SK-N-SH (cell line): ENCODE measurements at regions not wholly inside any gene's neighbourhood (a gene's known extent, or its start where the extent isn't known, plus 50 kb on each side); places are given as distances from the start of the nearest gene placed in this dataset.

Source experiments
- CTCF ChIA-PET: fragments of 300-600, 350-600 bp; formaldehyde crosslinking; extraction: SDS; loops from one replicate; lab custom pipeline; 2021; lab: Yijun Ruan, JAX
- POLR2A ChIA-PET: fragments of 350-600 bp; sonication (Branson Sonifier 250); formaldehyde crosslinking; extraction: SDS; loops from one replicate; lab custom pipeline; 2020; ENCODE audit warnings: antibody characterized with exemption, inconsistent platforms; lab: Yijun Ruan, JAX
- DNase-seq: peaks from one replicate; pipeline ENCODE4 v3.0.0; 2012
- H2AFZ ChIP-seq: fragments of 200-600 bp; sonication (generic); 2 replicates; pipeline ENCODE4 v1.8.1; 2016; ENCODE audit warnings: antibody characterized with exemption, mild to moderate bottlenecking, low read depth
- H3F3A ChIP-seq: fragments of 200-600 bp; sonication (generic); replicated peaks from 2 replicates; pipeline ENCODE3; 2016; ENCODE audit warnings: antibody characterized with exemption, mild to moderate bottlenecking; ENCODE audit not compliant: insufficient read depth
- H3K27ac ChIP-seq, 2 experiments: fragments of 200-500 bp in 1 of 2; fragments of 200-600 bp in 1 of 2; sonication (Bioruptor generic) in 1 of 2; sonication (generic), shearing (Covaris generic) in 1 of 2; 2 replicates each; pipeline versions ENCODE4 v1.5.1 to v1.6.1; 2014 to 2016; ENCODE audit warnings: low read depth in 2 of 2, inconsistent platforms in 1 of 2, low read length in 1 of 2, mild to moderate bottlenecking in 1 of 2, mixed read lengths in 1 of 2
- H3K27me3 ChIP-seq: fragments of 200-600 bp; sonication (generic), shearing (Covaris generic); 2 replicates; pipeline ENCODE4 v1.6.1; 2016; ENCODE audit warnings: mixed run types; ENCODE audit not compliant: insufficient read depth
- H3K36me3 ChIP-seq, 2 experiments: fragments of 200-500 bp in 1 of 2; fragments of 200-600 bp in 1 of 2; sonication (Bioruptor generic) in 1 of 2; sonication (generic) in 1 of 2; replicated peaks in 1 of 2; 2 replicates each; pipeline versions ENCODE3 to v1.5.1; 2014 to 2016; ENCODE audit warnings: low read length in 1 of 2, mild to moderate bottlenecking in 1 of 2; ENCODE audit not compliant: insufficient read depth in 2 of 2, control insufficient read depth in 1 of 2
- H3K4me1 ChIP-seq, 2 experiments: fragments of 200-500 bp in 1 of 2; fragments of 200-600 bp in 1 of 2; sonication (Bioruptor generic) in 1 of 2; sonication (generic), shearing (Covaris generic) in 1 of 2; 2 replicates each; pipeline versions ENCODE4 v1.5.1 to v1.6.1; 2014 to 2016; ENCODE audit warnings: low read depth in 1 of 2, low read length in 1 of 2, mixed run types in 1 of 2; ENCODE audit not compliant: insufficient read depth in 2 of 2, control insufficient read depth in 1 of 2
- H3K4me2 ChIP-seq: fragments of 200-600 bp; sonication (generic), shearing (Covaris generic); 2 replicates; pipeline ENCODE4 v1.6.1; 2017; ENCODE audit warnings: mixed run types
- H3K4me3 ChIP-seq, 2 experiments: fragments of 200-500 bp in 1 of 2; fragments of 200-600 bp in 1 of 2; sonication (Bioruptor generic) in 1 of 2; sonication (generic), shearing (Covaris generic) in 1 of 2; 2 replicates each; pipeline versions ENCODE4 v1.5.1 to v1.8.1; 2014 to 2016; ENCODE audit warnings: low read depth in 2 of 2, inconsistent platforms in 1 of 2, low read length in 1 of 2, mild to moderate bottlenecking in 1 of 2, mixed read lengths in 1 of 2, moderate library complexity in 1 of 2
- H3K79me2 ChIP-seq: fragments of 200-600 bp; sonication (generic); 2 replicates; pipeline ENCODE4 v1.8.1; 2017; ENCODE audit warnings: mild to moderate bottlenecking; ENCODE audit not compliant: insufficient read depth
- H3K9ac ChIP-seq: fragments of 200-600 bp; sonication (generic); 2 replicates; pipeline ENCODE4 v1.6.1; 2017; ENCODE audit warnings: mixed run types
- H3K9me2 ChIP-seq: fragments of 200-600 bp; sonication (generic); 2 replicates; pipeline ENCODE4 v1.6.1; 2017; ENCODE audit warnings: mixed run types
- H3K9me3 ChIP-seq: fragments of 200-600 bp; sonication (generic); 2 replicates; pipeline ENCODE4 v1.6.1; 2017; ENCODE audit warnings: mixed run types, mild to moderate bottlenecking, moderate library complexity
- H4K20me1 ChIP-seq: fragments of 200-600 bp; sonication (generic); 2 replicates; pipeline ENCODE4 v1.6.1; 2017; ENCODE audit warnings: mild to moderate bottlenecking, mixed run types; ENCODE audit not compliant: insufficient read depth
- CHD2 ChIP-seq: fragments of 150-350 bp; IDR thresholded peaks from 2 replicates; pipeline ENCODE4 v1.6.1; 2018; ENCODE audit warnings: low read length; ENCODE audit not compliant: partially characterized antibody
- ELF1 ChIP-seq: IDR thresholded peaks from 2 replicates; pipeline ENCODE4 v1.4.0; 2012
- FOXJ3 ChIP-seq: sonication (generic); formaldehyde crosslinking; IDR thresholded peaks from 2 replicates; pipeline ENCODE4 v1.5.1; 2020; ENCODE audit warnings: mild to moderate bottlenecking, missing genetic modification reagents
- FOXM1 ChIP-seq: IDR thresholded peaks from 2 replicates; pipeline ENCODE4 v1.4.0; 2012; ENCODE audit warnings: low read depth, mild to moderate bottlenecking
- GABPA ChIP-seq: IDR thresholded peaks from 2 replicates; pipeline ENCODE4 v1.4.0; 2012; ENCODE audit warnings: low read depth, mild to moderate bottlenecking
- JUND ChIP-seq: IDR thresholded peaks from 2 replicates; pipeline ENCODE4 v1.4.0; 2012
- NFIC ChIP-seq: IDR thresholded peaks from 2 replicates; pipeline ENCODE4 v1.4.0; 2012; ENCODE audit warnings: borderline replicate concordance
- NRF1 ChIP-seq: IDR thresholded peaks from 2 replicates; pipeline ENCODE4 v1.6.1; 2012; ENCODE audit warnings: low read depth, mild to moderate bottlenecking, low read length
- POLR2AphosphoS5 ChIP-seq: IDR thresholded peaks from 2 replicates; pipeline ENCODE4 v1.6.1; 2012; ENCODE audit warnings: low read depth, low read length
- RAD21 ChIP-seq: IDR thresholded peaks from 2 replicates; pipeline ENCODE4 v1.6.1; 2012; ENCODE audit warnings: mild to moderate bottlenecking, low read length
- RCOR1 ChIP-seq: fragments of 150-350 bp; IDR thresholded peaks from 2 replicates; pipeline ENCODE4 v1.6.1; 2017; ENCODE audit warnings: antibody characterized with exemption, low read length
- RXRA ChIP-seq: IDR thresholded peaks from 2 replicates; pipeline ENCODE4 v1.4.0; 2012; ENCODE audit warnings: low read depth, mild to moderate bottlenecking, borderline replicate concordance
- SIN3A ChIP-seq: IDR thresholded peaks from 2 replicates; pipeline ENCODE4 v1.6.1; 2012; ENCODE audit warnings: low read depth, mild to moderate bottlenecking, low read length, moderate library complexity, borderline replicate concordance
- SMC3 ChIP-seq: IDR thresholded peaks from 2 replicates; pipeline ENCODE4 v1.6.1; 2012; ENCODE audit warnings: low read depth, low read length, improper control_type of control experiment
- TAF1 ChIP-seq: IDR thresholded peaks from 2 replicates; pipeline ENCODE4 v1.6.1; 2012; ENCODE audit warnings: low read depth, mild to moderate bottlenecking, low read length, moderate library complexity, borderline replicate concordance
- TCF12 ChIP-seq: IDR thresholded peaks from 2 replicates; pipeline ENCODE4 v1.4.0; 2012
- TEAD4 ChIP-seq: IDR thresholded peaks from 2 replicates; pipeline ENCODE4 v1.4.0; 2012; ENCODE audit warnings: mild to moderate bottlenecking, borderline replicate concordance; ENCODE audit not compliant: insufficient read depth
- WGBS: methylation state at CpG from one replicate; pipeline ENCODE4 v1.1.6; 2017; ENCODE audit warnings: low lambda C conversion rate; 5-methylcytosine and 5-hydroxymethylcytosine counted together
- TF ChIP-seq, protein P1 (sequence below): IDR thresholded peaks from 2 replicates; pipeline ENCODE4 v1.4.0; 2012; ENCODE audit warnings: low read depth, borderline replicate concordance
- TF ChIP-seq, protein P2 (sequence below): IDR thresholded peaks from 2 replicates; pipeline ENCODE4 v1.6.1; 2012; ENCODE audit warnings: mild to moderate bottlenecking, low read depth, low read length, moderate library complexity
- TF ChIP-seq, protein P3 (sequence below): fragments of 150-350 bp; IDR thresholded peaks from 2 replicates; pipeline ENCODE4 v1.6.1; 2017; ENCODE audit warnings: antibody characterized with exemption, low read length, low read depth, borderline replicate concordance

DNA sequence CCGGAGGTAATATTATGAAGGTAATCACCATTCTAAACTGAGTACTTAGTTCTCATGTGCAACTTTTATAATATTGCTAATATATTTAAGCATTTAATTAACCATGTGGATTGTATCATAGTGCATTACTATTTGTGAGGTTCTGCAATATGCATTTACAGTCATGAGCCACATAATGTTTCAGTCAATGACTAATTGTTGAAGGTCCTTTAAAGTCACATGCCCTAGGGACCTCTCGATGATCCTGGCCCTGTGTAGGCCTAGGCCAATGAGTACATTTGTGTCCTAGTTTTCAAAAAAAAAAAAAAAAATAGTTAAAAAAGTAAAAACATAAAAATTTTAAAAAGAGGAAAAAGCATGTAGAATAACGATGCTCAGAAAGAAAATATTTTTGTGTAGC is 298.0 kb downstream of the DSEL start:
- no peak overlapping the region for H3K9ac ChIP-seq
- H2AFZ ChIP-seq, result no peak overlapping the region
- no peak for DNase-seq
- H4K20me1 ChIP-seq, result no peaks in the 10 kb centered on the region
- no peaks in the 10 kb centered on the region for H3K27me3 ChIP-seq
- no peaks in the 10 kb centered on the region for H3K9me2 ChIP-seq
- 86% methylated on average over 3 of the region's 3 CpGs for WGBS
- H3K27ac ChIP-seq, result no peak overlapping the region
- no peaks in the 10 kb centered on the region for H3K36me3 ChIP-seq
- ChIA-PET CTCF (interaction anchor here (1.1 kb wide), 1 partner anchor 1442 kb away, joined by 4 read pairs; no protein-coding TSS in a partner anchor), POLR2A (no interaction called here)
- TF ChIP-seq TAF1 (no peak), GABPA (no peak), JUND (no peak), ELF1 (no peak), CHD2 (no peak), RCOR1 (no peak), NFIC (no peak), TEAD4 (no peak), TCF12 (no peak), POLR2AphosphoS5 (no peak), SIN3A (no peak), SMC3 (no peak)
- TF ChIP-seq, protein P1, sequence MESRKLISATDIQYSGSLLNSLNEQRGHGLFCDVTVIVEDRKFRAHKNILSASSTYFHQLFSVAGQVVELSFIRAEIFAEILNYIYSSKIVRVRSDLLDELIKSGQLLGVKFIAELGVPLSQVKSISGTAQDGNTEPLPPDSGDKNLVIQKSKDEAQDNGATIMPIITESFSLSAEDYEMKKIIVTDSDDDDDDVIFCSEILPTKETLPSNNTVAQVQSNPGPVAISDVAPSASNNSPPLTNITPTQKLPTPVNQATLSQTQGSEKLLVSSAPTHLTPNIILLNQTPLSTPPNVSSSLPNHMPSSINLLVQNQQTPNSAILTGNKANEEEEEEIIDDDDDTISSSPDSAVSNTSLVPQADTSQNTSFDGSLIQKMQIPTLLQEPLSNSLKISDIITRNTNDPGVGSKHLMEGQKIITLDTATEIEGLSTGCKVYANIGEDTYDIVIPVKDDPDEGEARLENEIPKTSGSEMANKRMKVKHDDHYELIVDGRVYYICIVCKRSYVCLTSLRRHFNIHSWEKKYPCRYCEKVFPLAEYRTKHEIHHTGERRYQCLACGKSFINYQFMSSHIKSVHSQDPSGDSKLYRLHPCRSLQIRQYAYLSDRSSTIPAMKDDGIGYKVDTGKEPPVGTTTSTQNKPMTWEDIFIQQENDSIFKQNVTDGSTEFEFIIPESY, result no peak
- H3K9me3 ChIP-seq, result no peaks in the 10 kb centered on the region
- H3K4me3 ChIP-seq, result no peak overlapping the region
- H3K4me2 ChIP-seq, result no peak overlapping the region
- no peaks in the 10 kb centered on the region; a peak in 1 of 4 replicates for H3K4me1 ChIP-seq
- H3K79me2 ChIP-seq, result no peaks in the 10 kb centered on the region
- peaks cover 5% of the 10 kb centered on the region for H3F3A ChIP-seq

DNA sequence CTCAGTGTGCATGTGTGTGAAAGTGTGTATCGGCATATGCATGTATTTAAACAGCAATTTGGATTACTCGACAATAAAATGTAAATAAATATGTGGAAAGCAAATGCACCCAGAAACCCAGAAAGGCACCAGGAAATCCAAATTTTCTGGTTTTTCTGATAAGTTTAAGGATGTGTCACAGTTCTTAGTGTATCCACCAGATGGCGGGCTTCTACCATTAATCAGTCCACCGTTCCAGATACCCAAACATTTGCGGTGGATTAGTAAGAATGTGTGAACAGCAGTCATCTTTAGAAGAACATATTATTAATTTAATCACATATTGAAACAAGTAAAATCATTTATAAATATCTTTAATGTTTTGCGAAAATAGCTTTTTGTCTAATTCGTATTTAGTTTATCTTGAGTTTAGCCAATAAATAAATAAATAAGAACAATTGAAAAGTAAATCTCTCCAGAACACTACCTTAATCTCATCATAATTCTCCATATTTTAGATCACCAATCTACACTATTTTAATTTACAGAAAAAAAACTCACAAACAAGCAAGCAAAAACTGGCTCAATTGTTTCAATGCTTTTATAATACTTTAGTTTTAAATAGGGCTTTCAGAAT is 298.9 kb downstream of the DSEL start:
- POLR2A ChIA-PET, result no interaction called here
- Histone ChIP-seq H3K9me3 (no peaks in the 10 kb centered on the region), H3F3A (no peaks in the 10 kb centered on the region), H3K79me2 (no peaks in the 10 kb centered on the region), H2AFZ (no peak overlapping the region), H3K27ac (no peak overlapping the region), H3K36me3 (no peaks in the 10 kb centered on the region), H3K27me3 (no peaks in the 10 kb centered on the region), H3K4me1 (no peaks in the 10 kb centered on the region; a peak in 1 of 4 replicates), H3K9ac (no peak overlapping the region), H3K4me3 (no peak overlapping the region), H3K4me2 (no peak overlapping the region), H3K9me2 (no peaks in the 10 kb centered on the region), H4K20me1 (no peaks in the 10 kb centered on the region)
- WGBS, result 9% methylated on average over 7 of the region's 7 CpGs
- DNase-seq, result peak; percentile 58
- CTCF ChIA-PET, result interaction anchor here (0.6 to 2.2 kb wide), 15 partner anchors 10 to 1460 kb away, joined by 3 to 23 read pairs (median 3); no protein-coding TSS in a partner anchor
- TF ChIP-seq NRF1 (no peak), RAD21 (peak; percentile 99), FOXM1 (no peak), FOXJ3 (no peak), RXRA (no peak)
- TF ChIP-seq, protein P1, result no peak
- TF ChIP-seq, protein P2, sequence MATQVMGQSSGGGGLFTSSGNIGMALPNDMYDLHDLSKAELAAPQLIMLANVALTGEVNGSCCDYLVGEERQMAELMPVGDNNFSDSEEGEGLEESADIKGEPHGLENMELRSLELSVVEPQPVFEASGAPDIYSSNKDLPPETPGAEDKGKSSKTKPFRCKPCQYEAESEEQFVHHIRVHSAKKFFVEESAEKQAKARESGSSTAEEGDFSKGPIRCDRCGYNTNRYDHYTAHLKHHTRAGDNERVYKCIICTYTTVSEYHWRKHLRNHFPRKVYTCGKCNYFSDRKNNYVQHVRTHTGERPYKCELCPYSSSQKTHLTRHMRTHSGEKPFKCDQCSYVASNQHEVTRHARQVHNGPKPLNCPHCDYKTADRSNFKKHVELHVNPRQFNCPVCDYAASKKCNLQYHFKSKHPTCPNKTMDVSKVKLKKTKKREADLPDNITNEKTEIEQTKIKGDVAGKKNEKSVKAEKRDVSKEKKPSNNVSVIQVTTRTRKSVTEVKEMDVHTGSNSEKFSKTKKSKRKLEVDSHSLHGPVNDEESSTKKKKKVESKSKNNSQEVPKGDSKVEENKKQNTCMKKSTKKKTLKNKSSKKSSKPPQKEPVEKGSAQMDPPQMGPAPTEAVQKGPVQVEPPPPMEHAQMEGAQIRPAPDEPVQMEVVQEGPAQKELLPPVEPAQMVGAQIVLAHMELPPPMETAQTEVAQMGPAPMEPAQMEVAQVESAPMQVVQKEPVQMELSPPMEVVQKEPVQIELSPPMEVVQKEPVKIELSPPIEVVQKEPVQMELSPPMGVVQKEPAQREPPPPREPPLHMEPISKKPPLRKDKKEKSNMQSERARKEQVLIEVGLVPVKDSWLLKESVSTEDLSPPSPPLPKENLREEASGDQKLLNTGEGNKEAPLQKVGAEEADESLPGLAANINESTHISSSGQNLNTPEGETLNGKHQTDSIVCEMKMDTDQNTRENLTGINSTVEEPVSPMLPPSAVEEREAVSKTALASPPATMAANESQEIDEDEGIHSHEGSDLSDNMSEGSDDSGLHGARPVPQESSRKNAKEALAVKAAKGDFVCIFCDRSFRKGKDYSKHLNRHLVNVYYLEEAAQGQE, result no peak
- TF ChIP-seq, protein P3, sequence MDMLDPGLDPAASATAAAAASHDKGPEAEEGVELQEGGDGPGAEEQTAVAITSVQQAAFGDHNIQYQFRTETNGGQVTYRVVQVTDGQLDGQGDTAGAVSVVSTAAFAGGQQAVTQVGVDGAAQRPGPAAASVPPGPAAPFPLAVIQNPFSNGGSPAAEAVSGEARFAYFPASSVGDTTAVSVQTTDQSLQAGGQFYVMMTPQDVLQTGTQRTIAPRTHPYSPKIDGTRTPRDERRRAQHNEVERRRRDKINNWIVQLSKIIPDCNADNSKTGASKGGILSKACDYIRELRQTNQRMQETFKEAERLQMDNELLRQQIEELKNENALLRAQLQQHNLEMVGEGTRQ, result no peak
